GM23338 (cell line): ENCODE measurements at regions not wholly inside any gene's neighbourhood (a gene's known extent, or its start where the extent isn't known, plus 50 kb on each side); places are given as distances from the start of the nearest gene placed in this dataset.

Source experiments
- ATAC-seq: fragments of 200-7000 bp; cut with Tn5 transposase; 3 replicates; pipeline ENCODE4 v1.9.1; 2020
- DNase-seq: peaks from one replicate; pipeline ENCODE4 v3.0.0-alpha.2; 2015; ENCODE audit warnings: low spot score
- H2AFZ ChIP-seq: fragments of 200-600 bp; sonication (generic); 2 replicates; pipeline ENCODE4 v1.8.0; 2016; ENCODE audit warnings: antibody characterized with exemption, mild to moderate bottlenecking, moderate library complexity
- H3F3A ChIP-seq: fragments of 200-600 bp; sonication (generic); replicated peaks from 2 replicates; pipeline ENCODE4 v1.8.0; 2017; ENCODE audit warnings: antibody characterized with exemption, mixed run types, low read depth
- H3K27ac ChIP-seq: fragments of 200-600 bp; sonication (generic); 2 replicates; pipeline ENCODE4 v1.6.1; 2016; ENCODE audit warnings: low read depth
- H3K27me3 ChIP-seq: fragments of 200-600 bp; sonication (generic); 2 replicates; pipeline ENCODE4 v1.8.0; 2016; ENCODE audit warnings: mild to moderate bottlenecking, mixed run types, moderate library complexity; ENCODE audit not compliant: insufficient read depth
- H3K36me3 ChIP-seq: fragments of 200-600 bp; sonication (generic); 2 replicates; pipeline ENCODE4 v1.8.0; 2016; ENCODE audit warnings: mild to moderate bottlenecking; ENCODE audit not compliant: insufficient read depth
- H3K4me1 ChIP-seq: fragments of 200-600 bp; sonication (generic); 2 replicates; pipeline ENCODE4 v1.8.0; 2016; ENCODE audit warnings: mild to moderate bottlenecking, moderate library complexity; ENCODE audit not compliant: insufficient read depth
- H3K4me2 ChIP-seq: fragments of 200-600 bp; sonication (generic); 2 replicates; pipeline ENCODE4 v1.7.1; 2017; ENCODE audit warnings: mixed run types
- H3K4me3 ChIP-seq: fragments of 200-600 bp; sonication (generic); 2 replicates; pipeline ENCODE4 v1.6.1; 2016; ENCODE audit warnings: mixed run types
- H3K79me2 ChIP-seq: fragments of 200-600 bp; sonication (generic); replicated peaks from 2 replicates; pipeline ENCODE4 v1.8.0; 2017; ENCODE audit warnings: mild to moderate bottlenecking; ENCODE audit not compliant: insufficient read depth
- H3K9me2 ChIP-seq: fragments of 200-600 bp; sonication (generic); 2 replicates; pipeline ENCODE4 v1.8.0; 2017; ENCODE audit not compliant: insufficient read depth
- H4K20me1 ChIP-seq: fragments of 200-600 bp; sonication (generic); replicated peaks from 2 replicates; pipeline ENCODE4 v1.8.0; 2017; ENCODE audit warnings: mild to moderate bottlenecking; ENCODE audit not compliant: insufficient read depth
- H3K27ac Mint-ChIP-seq: 2 replicates; pipeline ENCODE4 v1.8.0; 2020; ENCODE audit warnings: inconsistent platforms, mild to moderate bottlenecking, moderate library complexity, mixed read lengths
- H3K27me3 Mint-ChIP-seq: 3 replicates; pipeline ENCODE4 v1.8.0; 2022; ENCODE audit warnings: low read depth, mild to moderate bottlenecking, moderate library complexity, mixed read lengths, inconsistent platforms; ENCODE audit not compliant: insufficient read depth, poor library complexity
- H3K36me3 Mint-ChIP-seq: 3 replicates; pipeline ENCODE4 v1.8.0; 2021; ENCODE audit warnings: low read depth, mild to moderate bottlenecking, inconsistent platforms, moderate library complexity, mixed read lengths
- H3K4me1 Mint-ChIP-seq: 3 replicates; pipeline ENCODE4 v1.8.0; 2020; ENCODE audit warnings: mild to moderate bottlenecking, inconsistent platforms, mixed read lengths
- H3K4me3 Mint-ChIP-seq: 3 replicates; pipeline ENCODE4 v1.8.0; 2021; ENCODE audit warnings: moderate library complexity, mild to moderate bottlenecking, inconsistent platforms, mixed read lengths
- H3K9me3 Mint-ChIP-seq: 3 replicates; pipeline ENCODE4 v1.8.0; 2020; ENCODE audit warnings: moderate library complexity, mild to moderate bottlenecking, inconsistent platforms, mixed read lengths
- EZH2 ChIP-seq: fragments of 200-600 bp; sonication (generic); IDR thresholded peaks from one replicate; pipeline ENCODE4 v1.8.0; 2017; ENCODE audit warnings: antibody characterized with exemption, mild to moderate bottlenecking, low read depth; ENCODE audit not compliant: unreplicated experiment
- EZH2phosphoT487 ChIP-seq: fragments of 200-600 bp; sonication (generic); IDR thresholded peaks from one replicate; pipeline ENCODE4 v1.8.1; 2018; ENCODE audit warnings: antibody characterized with exemption; ENCODE audit not compliant: unreplicated experiment
- JUNB ChIP-seq: IDR thresholded peaks from one replicate; pipeline ENCODE4 v1.6.1; 2016; ENCODE audit warnings: antibody characterized with exemption; ENCODE audit not compliant: unreplicated experiment
- NANOG ChIP-seq: IDR thresholded peaks from 2 replicates; pipeline ENCODE4 v1.6.1; 2016; ENCODE audit warnings: antibody characterized with exemption, borderline replicate concordance
- POLR2AphosphoS5 ChIP-seq: IDR thresholded peaks from 2 replicates; pipeline ENCODE4 v1.6.1; 2016; ENCODE audit warnings: antibody characterized with exemption, low read depth
- STAT1 ChIP-seq: IDR thresholded peaks from one replicate; pipeline ENCODE4 v1.6.1; 2016; ENCODE audit warnings: antibody characterized with exemption; ENCODE audit not compliant: unreplicated experiment
- ZNF114 ChIP-seq: fragments of 250-450 bp; sonication (Bioruptor Pico); IDR thresholded peaks from 2 replicates; pipeline ENCODE4 v1.5.0; 2020; ENCODE audit warnings: mild to moderate bottlenecking, moderate library complexity
- TF ChIP-seq, protein P1 (sequence below): fragments of 250-450 bp; sonication (Bioruptor Pico); IDR thresholded peaks from 2 replicates; pipeline ENCODE4 v1.5.0; 2020; ENCODE audit warnings: mild to moderate bottlenecking, moderate library complexity
- TF ChIP-seq, protein P2 (sequence below), 2 experiments: fragments of 200-600 bp in 1 of 2; sonication (generic) in 1 of 2; conservative IDR thresholded peaks; 2 replicates each; pipeline versions ENCODE4 v1.5.1 to v1.6.1; 2016 to 2017; ENCODE audit warnings: antibody characterized with exemption in 2 of 2, low read depth in 2 of 2, mild to moderate bottlenecking in 2 of 2, moderate library complexity in 1 of 2

DNA sequence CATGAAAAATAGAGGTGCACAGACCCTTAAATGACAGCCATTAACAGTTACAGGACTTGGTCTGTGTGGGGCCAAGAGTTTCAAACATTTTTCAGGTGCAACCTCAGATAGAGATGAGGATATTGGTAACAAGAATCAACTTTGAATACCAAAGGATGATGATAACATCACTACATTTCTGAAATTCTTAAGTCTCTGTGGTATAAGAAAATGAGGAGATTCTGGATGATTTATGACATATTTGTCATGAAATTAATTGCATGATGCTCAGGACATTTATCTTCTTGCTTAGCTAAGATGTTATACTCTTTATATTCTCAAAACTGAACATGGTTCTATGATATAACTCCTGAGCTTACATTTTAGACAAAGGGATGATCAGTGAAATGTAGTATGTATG, 471.8 kb upstream of the CWC22 start (continued):
- TF ChIP-seq, protein P1, sequence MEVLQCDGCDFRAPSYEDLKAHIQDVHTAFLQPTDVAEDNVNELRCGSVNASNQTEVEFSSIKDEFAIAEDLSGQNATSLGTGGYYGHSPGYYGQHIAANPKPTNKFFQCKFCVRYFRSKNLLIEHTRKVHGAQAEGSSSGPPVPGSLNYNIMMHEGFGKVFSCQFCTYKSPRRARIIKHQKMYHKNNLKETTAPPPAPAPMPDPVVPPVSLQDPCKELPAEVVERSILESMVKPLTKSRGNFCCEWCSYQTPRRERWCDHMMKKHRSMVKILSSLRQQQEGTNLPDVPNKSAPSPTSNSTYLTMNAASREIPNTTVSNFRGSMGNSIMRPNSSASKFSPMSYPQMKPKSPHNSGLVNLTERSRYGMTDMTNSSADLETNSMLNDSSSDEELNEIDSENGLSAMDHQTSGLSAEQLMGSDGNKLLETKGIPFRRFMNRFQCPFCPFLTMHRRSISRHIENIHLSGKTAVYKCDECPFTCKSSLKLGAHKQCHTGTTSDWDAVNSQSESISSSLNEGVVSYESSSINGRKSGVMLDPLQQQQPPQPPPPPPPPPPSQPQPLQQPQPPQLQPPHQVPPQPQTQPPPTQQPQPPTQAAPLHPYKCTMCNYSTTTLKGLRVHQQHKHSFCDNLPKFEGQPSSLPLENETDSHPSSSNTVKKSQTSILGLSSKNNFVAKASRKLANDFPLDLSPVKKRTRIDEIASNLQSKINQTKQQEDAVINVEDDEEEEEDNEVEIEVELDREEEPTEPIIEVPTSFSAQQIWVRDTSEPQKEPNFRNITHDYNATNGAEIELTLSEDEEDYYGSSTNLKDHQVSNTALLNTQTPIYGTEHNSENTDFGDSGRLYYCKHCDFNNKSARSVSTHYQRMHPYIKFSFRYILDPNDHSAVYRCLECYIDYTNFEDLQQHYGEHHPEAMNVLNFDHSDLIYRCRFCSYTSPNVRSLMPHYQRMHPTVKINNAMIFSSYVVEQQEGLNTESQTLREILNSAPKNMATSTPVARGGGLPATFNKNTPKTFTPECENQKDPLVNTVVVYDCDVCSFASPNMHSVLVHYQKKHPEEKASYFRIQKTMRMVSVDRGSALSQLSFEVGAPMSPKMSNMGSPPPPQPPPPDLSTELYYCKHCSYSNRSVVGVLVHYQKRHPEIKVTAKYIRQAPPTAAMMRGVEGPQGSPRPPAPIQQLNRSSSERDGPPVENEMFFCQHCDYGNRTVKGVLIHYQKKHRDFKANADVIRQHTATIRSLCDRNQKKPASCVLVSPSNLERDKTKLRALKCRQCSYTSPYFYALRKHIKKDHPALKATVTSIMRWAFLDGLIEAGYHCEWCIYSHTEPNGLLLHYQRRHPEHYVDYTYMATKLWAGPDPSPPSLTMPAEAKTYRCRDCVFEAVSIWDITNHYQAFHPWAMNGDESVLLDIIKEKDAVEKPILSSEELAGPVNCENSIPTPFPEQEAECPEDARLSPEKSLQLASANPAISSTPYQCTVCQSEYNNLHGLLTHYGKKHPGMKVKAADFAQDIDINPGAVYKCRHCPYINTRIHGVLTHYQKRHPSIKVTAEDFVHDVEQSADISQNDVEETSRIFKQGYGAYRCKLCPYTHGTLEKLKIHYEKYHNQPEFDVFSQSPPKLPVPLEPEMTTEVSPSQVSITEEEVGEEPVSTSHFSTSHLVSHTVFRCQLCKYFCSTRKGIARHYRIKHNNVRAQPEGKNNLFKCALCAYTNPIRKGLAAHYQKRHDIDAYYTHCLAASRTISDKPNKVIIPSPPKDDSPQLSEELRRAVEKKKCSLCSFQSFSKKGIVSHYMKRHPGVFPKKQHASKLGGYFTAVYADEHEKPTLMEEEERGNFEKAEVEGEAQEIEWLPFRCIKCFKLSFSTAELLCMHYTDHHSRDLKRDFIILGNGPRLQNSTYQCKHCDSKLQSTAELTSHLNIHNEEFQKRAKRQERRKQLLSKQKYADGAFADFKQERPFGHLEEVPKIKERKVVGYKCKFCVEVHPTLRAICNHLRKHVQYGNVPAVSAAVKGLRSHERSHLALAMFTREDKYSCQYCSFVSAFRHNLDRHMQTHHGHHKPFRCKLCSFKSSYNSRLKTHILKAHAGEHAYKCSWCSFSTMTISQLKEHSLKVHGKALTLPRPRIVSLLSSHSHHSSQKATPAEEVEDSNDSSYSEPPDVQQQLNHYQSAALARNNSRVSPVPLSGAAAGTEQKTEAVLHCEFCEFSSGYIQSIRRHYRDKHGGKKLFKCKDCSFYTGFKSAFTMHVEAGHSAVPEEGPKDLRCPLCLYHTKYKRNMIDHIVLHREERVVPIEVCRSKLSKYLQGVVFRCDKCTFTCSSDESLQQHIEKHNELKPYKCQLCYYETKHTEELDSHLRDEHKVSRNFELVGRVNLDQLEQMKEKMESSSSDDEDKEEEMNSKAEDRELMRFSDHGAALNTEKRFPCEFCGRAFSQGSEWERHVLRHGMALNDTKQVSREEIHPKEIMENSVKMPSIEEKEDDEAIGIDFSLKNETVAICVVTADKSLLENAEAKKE: no peak
- TF ChIP-seq ZNF114 (CRISPR knock-in tag) (no peak), EZH2 (no peak), JUNB (no peak)

DNA sequence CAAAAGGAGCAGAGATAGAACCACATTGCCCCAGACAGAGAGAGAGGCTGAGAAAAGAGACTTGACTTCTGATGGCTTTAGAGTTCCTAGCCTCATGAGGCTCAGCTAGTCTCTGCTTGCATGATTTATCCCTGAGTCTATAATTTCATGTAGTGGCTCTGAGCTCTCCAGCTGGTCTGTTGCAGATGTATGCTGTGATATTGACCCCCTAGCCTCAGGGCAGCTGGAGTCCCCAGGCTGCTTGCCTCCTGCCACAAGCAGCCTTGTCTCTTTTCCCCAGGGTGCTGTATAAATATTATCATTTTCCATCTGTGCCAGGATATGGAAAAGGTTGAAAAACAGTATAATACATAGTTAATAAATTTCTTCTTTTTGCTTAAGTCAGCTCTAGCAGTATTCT, 467.6 kb upstream of the CWC22 start:
- Mint-ChIP-seq H3K27me3 (no peaks in the 10 kb centered on the region), H3K4me1 (no peaks in the 10 kb centered on the region), H3K9me3 (no peaks in the 10 kb centered on the region), H3K36me3 (no peaks in the 10 kb centered on the region), H3K4me3 (no peak overlapping the region), H3K27ac (no peak overlapping the region)
- H3K9me2 ChIP-seq: peaks cover 7% of the 10 kb centered on the region; the same call in 1 of the 2 replicates
- H2AFZ ChIP-seq: no peak overlapping the region
- H3K4me1 ChIP-seq: no peaks in the 10 kb centered on the region
- H3F3A ChIP-seq: no peaks in the 10 kb centered on the region
- no peaks in the 10 kb centered on the region for H3K27me3 ChIP-seq
- no peaks in the 10 kb centered on the region for H3K79me2 ChIP-seq
- no peaks in the 10 kb centered on the region for H3K36me3 ChIP-seq
- DNase-seq (no peak), ATAC-seq (no peak)
- H4K20me1 ChIP-seq: no peaks in the 10 kb centered on the region
- no peak overlapping the region for H3K27ac ChIP-seq
- H3K4me3 ChIP-seq: no peak overlapping the region
- no peak overlapping the region for H3K4me2 ChIP-seq
- TF ChIP-seq EZH2phosphoT487: no peak
- no peak for TF ChIP-seq STAT1
- TF ChIP-seq NANOG: no peak
- TF ChIP-seq POLR2AphosphoS5: no peak
- TF ChIP-seq ZNF114 (CRISPR knock-in tag): no peak
- TF ChIP-seq, protein P2, sequence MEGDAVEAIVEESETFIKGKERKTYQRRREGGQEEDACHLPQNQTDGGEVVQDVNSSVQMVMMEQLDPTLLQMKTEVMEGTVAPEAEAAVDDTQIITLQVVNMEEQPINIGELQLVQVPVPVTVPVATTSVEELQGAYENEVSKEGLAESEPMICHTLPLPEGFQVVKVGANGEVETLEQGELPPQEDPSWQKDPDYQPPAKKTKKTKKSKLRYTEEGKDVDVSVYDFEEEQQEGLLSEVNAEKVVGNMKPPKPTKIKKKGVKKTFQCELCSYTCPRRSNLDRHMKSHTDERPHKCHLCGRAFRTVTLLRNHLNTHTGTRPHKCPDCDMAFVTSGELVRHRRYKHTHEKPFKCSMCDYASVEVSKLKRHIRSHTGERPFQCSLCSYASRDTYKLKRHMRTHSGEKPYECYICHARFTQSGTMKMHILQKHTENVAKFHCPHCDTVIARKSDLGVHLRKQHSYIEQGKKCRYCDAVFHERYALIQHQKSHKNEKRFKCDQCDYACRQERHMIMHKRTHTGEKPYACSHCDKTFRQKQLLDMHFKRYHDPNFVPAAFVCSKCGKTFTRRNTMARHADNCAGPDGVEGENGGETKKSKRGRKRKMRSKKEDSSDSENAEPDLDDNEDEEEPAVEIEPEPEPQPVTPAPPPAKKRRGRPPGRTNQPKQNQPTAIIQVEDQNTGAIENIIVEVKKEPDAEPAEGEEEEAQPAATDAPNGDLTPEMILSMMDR (conservative IDR thresholded peaks at IDR 0.05; ENCODE audit: low read depth in 2 of 2): no peak
- TF ChIP-seq, protein P1: no peak
- no peak for TF ChIP-seq EZH2
